Astrocyte (in vitro differentiated cells and primary cell): ENCODE measurements at regions not wholly inside any gene's neighbourhood (a gene's known extent, or its start where the extent isn't known, plus 50 kb on each side); places are given as distances from the start of the nearest gene placed in this dataset.
A peak's percentile ranks its signal among the peaks of the same experiment; 100 is the strongest.

Experiments
- DNase-seq: peaks from one replicate; pipeline ENCODE4 v3.0.0-alpha.2; 2010; ENCODE audit warnings: low read depth
- FAIRE-seq: peaks from 2 replicates; lab custom pipeline; 2011; peaks lifted over from hg19 to GRCh38; lab: Jason Lieb, UNC
- H2AFZ ChIP-seq: 2 replicates; pipeline ENCODE4 v1.6.0; 2012; ENCODE audit warnings: low read depth, low read length, inconsistent platforms
- H3K27ac ChIP-seq: 2 replicates; pipeline ENCODE4 v1.5.1; 2011; ENCODE audit warnings: low read depth, low read length, inconsistent platforms
- H3K27me3 ChIP-seq: 2 replicates; pipeline ENCODE4 v1.6.0; 2011; ENCODE audit warnings: low read length, inconsistent platforms; ENCODE audit not compliant: insufficient read depth
- H3K36me3 ChIP-seq: 2 replicates; pipeline ENCODE4 v1.5.1; 2011; ENCODE audit warnings: low read length, inconsistent platforms; ENCODE audit not compliant: insufficient read depth
- H3K4me1 ChIP-seq: 2 replicates; pipeline ENCODE4 v1.5.1; 2011; ENCODE audit warnings: low read length, inconsistent platforms; ENCODE audit not compliant: insufficient read depth
- H3K4me2 ChIP-seq: 2 replicates; pipeline ENCODE4 v1.6.0; 2012; ENCODE audit warnings: low read length, inconsistent platforms
- H3K4me3 ChIP-seq: 2 replicates; pipeline ENCODE4 v1.5.1; 2011; ENCODE audit warnings: low read depth, mild to moderate bottlenecking, low read length, inconsistent platforms; ENCODE audit not compliant: insufficient read depth
- H3K79me2 ChIP-seq: 2 replicates; pipeline ENCODE4 v1.6.0; 2012; ENCODE audit warnings: mild to moderate bottlenecking, low read length, inconsistent platforms; ENCODE audit not compliant: insufficient read depth
- H3K9ac ChIP-seq: 2 replicates; pipeline ENCODE4 v1.6.0; 2012; ENCODE audit warnings: mild to moderate bottlenecking, low read length, inconsistent platforms
- H3K9me3 ChIP-seq: 2 replicates; pipeline ENCODE4 v1.5.1; 2012; ENCODE audit warnings: low read depth, mild to moderate bottlenecking, low read length, inconsistent platforms; ENCODE audit not compliant: insufficient read depth
- H4K20me1 ChIP-seq: 2 replicates; pipeline ENCODE4 v1.6.0; 2012; ENCODE audit warnings: low read length, inconsistent platforms; ENCODE audit not compliant: insufficient read depth
- H3K27ac Mint-ChIP-seq: one replicate; pipeline ENCODE4 v1.8.0; 2021; ENCODE audit warnings: mild to moderate bottlenecking, mixed read lengths; ENCODE audit not compliant: unreplicated experiment
- H3K27me3 Mint-ChIP-seq: one replicate; pipeline ENCODE4 v1.8.0; 2021; ENCODE audit warnings: low read depth, mixed read lengths; ENCODE audit not compliant: unreplicated experiment
- H3K36me3 Mint-ChIP-seq: one replicate; pipeline ENCODE4 v1.8.0; 2021; ENCODE audit warnings: low read depth, mixed read lengths; ENCODE audit not compliant: unreplicated experiment
- H3K4me1 Mint-ChIP-seq: one replicate; pipeline ENCODE4 v1.8.0; 2021; ENCODE audit warnings: low read depth, mixed read lengths; ENCODE audit not compliant: unreplicated experiment
- H3K4me3 Mint-ChIP-seq: one replicate; pipeline ENCODE4 v1.8.0; 2021; ENCODE audit warnings: mild to moderate bottlenecking, moderate library complexity, mixed read lengths; ENCODE audit not compliant: unreplicated experiment
- H3K9me3 Mint-ChIP-seq: one replicate; pipeline ENCODE4 v1.8.0; 2021; ENCODE audit warnings: mild to moderate bottlenecking, mixed read lengths; ENCODE audit not compliant: unreplicated experiment
- EZH2 ChIP-seq: IDR thresholded peaks from 2 replicates; pipeline ENCODE4 v1.6.1; 2012; ENCODE audit warnings: mild to moderate bottlenecking, low read length, inconsistent platforms; ENCODE audit not compliant: insufficient read depth
- TF ChIP-seq, protein P1 (sequence below): IDR thresholded peaks from 2 replicates; pipeline ENCODE4 v1.5.1; 2011; ENCODE audit warnings: low read depth, mild to moderate bottlenecking, inconsistent platforms, low read length, moderate library complexity; ENCODE audit not compliant: insufficient read depth

DNA sequence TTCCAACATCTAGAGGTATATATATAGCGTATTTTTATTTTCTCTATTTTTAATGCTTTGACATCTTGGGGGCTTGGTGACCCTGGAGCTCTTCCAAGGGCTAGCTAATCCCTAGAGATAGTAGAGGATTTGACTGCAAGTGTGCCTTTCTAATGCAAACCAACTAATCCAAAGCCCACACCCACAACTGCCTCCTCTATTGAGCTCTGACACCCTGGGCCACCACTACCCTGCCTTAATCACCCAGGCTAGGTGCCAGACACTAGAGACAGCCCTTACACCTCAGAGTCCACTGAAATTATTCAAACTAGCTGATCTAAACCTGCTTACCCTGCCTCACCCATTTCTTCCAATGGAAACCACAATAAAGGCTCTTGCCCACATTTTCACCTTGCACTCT, 69.6 kb upstream of the ATXN3L start:
- H3K4me3 Mint-ChIP-seq, result peak overlapping the region; percentile 28
- no peak for DNase-seq
- Histone ChIP-seq H3K79me2 (no peaks in the 10 kb centered on the region), H3K9ac (no peak overlapping the region), H3K27me3 (no peaks in the 10 kb centered on the region), H3K36me3 (no peaks in the 10 kb centered on the region), H3K4me1 (peaks cover 6% of the 10 kb centered on the region), H3K9me3 (no peaks in the 10 kb centered on the region), H3K27ac (no peak overlapping the region), H3K4me3 (no peak overlapping the region), H2AFZ (no peak overlapping the region), H3K4me2 (no peak overlapping the region), H4K20me1 (no peaks in the 10 kb centered on the region)
- TF ChIP-seq, protein P1, sequence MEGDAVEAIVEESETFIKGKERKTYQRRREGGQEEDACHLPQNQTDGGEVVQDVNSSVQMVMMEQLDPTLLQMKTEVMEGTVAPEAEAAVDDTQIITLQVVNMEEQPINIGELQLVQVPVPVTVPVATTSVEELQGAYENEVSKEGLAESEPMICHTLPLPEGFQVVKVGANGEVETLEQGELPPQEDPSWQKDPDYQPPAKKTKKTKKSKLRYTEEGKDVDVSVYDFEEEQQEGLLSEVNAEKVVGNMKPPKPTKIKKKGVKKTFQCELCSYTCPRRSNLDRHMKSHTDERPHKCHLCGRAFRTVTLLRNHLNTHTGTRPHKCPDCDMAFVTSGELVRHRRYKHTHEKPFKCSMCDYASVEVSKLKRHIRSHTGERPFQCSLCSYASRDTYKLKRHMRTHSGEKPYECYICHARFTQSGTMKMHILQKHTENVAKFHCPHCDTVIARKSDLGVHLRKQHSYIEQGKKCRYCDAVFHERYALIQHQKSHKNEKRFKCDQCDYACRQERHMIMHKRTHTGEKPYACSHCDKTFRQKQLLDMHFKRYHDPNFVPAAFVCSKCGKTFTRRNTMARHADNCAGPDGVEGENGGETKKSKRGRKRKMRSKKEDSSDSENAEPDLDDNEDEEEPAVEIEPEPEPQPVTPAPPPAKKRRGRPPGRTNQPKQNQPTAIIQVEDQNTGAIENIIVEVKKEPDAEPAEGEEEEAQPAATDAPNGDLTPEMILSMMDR, result no peak
- no peak for TF ChIP-seq EZH2
- no peak overlapping the region for H3K27ac Mint-ChIP-seq
- no peaks in the 10 kb centered on the region for H3K36me3 Mint-ChIP-seq
- no peak for FAIRE-seq
- peaks cover 21% of the 10 kb centered on the region for H3K4me1 Mint-ChIP-seq
- no peaks in the 10 kb centered on the region for H3K27me3 Mint-ChIP-seq
- H3K9me3 Mint-ChIP-seq, result peaks cover 3% of the 10 kb centered on the region

DNA sequence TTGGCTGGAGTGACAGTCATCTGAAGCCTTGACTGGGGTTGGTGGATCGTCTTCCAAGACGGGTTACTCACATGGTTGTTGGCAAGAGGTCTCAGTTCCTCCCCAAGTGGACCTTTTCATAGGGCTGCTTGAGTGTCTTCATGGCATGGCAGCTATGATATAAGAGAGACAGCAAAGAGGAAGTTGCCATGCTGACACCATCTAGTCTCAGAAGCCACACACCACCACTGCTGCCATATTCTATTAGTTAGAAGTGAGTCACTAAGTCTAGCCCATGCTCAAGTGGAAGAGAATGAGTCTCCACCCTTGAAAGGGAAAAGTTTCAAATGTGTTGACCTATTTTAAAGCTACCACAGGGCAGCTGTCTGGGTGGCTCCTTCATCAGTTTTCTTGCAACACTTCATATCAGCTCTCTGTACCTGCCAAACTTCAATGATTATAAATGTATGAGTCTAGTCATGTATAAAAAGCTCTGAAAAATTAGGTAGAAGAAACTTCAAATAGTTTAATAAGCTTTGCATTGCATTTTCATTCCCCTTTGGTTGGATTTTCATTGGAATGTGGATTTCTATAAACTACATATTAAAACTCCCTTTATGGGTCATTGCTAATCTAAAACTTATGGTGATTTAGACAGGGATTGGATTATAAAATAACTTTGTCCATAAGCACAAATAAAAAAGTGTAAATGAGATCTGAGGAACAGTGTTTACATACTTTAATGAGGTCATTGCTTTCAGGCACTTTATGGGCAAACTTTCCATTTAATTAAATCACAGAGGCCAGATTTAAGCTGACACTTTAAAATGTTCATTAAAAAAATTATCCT, 68.0 kb upstream of the ATXN3L start:
- H3K4me3 Mint-ChIP-seq, result no peak overlapping the region
- Histone ChIP-seq H3K4me3 (no peak overlapping the region), H3K79me2 (no peaks in the 10 kb centered on the region), H3K36me3 (no peaks in the 10 kb centered on the region), H3K9me3 (no peaks in the 10 kb centered on the region), H2AFZ (no peak overlapping the region), H3K9ac (no peak overlapping the region), H3K4me2 (no peak overlapping the region), H3K27me3 (no peaks in the 10 kb centered on the region), H3K4me1 (peaks cover 6% of the 10 kb centered on the region), H4K20me1 (no peaks in the 10 kb centered on the region), H3K27ac (peak overlapping the region; percentile 25)
- DNase-seq (peak; percentile 76), FAIRE-seq (peak; percentile 99)
- TF ChIP-seq EZH2, result no peak
- TF ChIP-seq, protein P1, result no peak
- H3K9me3 Mint-ChIP-seq, result peaks cover 3% of the 10 kb centered on the region
- no peaks in the 10 kb centered on the region for H3K36me3 Mint-ChIP-seq
- H3K27ac Mint-ChIP-seq, result peak overlapping the region; percentile 69
- no peaks in the 10 kb centered on the region for H3K27me3 Mint-ChIP-seq
- H3K4me1 Mint-ChIP-seq, result peaks cover 16% of the 10 kb centered on the region

DNA sequence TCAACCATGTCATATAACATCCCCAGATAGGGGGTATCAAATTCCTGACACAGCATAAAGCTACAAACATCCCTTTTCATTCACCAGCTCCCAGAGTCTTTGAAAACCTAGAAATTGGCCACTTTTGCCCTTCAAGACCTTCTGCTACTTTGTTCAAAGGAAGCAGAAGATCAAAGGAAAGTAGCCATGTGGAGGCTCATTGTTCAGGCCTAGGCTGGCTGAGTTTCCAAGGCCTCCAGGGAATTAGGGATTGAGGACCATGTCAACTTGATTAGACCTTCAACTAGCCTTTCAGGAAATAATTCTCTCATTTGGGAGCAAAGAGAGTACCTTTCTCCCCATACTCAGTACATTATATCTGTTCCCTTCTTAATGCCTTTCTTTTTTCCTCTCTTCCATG, 66.8 kb upstream of the ATXN3L start:
- Histone ChIP-seq H3K27me3 (no peaks in the 10 kb centered on the region), H3K4me3 (no peak overlapping the region), H3K27ac (no peak overlapping the region), H3K36me3 (no peaks in the 10 kb centered on the region), H4K20me1 (no peaks in the 10 kb centered on the region), H3K9ac (no peak overlapping the region), H3K4me1 (peaks cover 6% of the 10 kb centered on the region), H3K79me2 (no peaks in the 10 kb centered on the region), H3K4me2 (no peak overlapping the region), H3K9me3 (no peaks in the 10 kb centered on the region), H2AFZ (no peak overlapping the region)
- FAIRE-seq (no peak), DNase-seq (no peak)
- Mint-ChIP-seq H3K9me3 (peaks cover 3% of the 10 kb centered on the region), H3K4me3 (no peak overlapping the region), H3K4me1 (peaks cover 16% of the 10 kb centered on the region), H3K27me3 (no peaks in the 10 kb centered on the region), H3K36me3 (no peaks in the 10 kb centered on the region), H3K27ac (no peak overlapping the region)
- TF ChIP-seq, protein P1, result no peak
- TF ChIP-seq EZH2, result no peak
